ENCODE measurements at regions not wholly inside any gene's neighbourhood (a gene's known extent, or its start where the extent isn't known, plus 50 kb on each side); places are given as distances from the start of the nearest gene placed in this dataset.
"Not testable (repeated sequence)": the region's sequence is repeated elsewhere in the genome, so short reads cannot be mapped to it uniquely, and the experiment has no call there.

GRCh38 chr7:106365252-106366005 is 80.6 kb upstream of the NAMPT start:
- DNase-seq, result no peak
- H3K36me3 ChIP-seq (replicated peaks; ENCODE audit: control insufficient read depth, insufficient read depth, low read length), result no peaks in the 10 kb centered on the region
- no peaks in the 10 kb centered on the region for H3K27me3 ChIP-seq (ENCODE audit: control insufficient read depth, insufficient read depth, low read length)
- H3K4me3 ChIP-seq (ENCODE audit: insufficient read depth, low read depth, low read length), result no peak overlapping the region

GRCh38 chr7:106362507-106362906 is 77.7 kb upstream of the NAMPT start:
- not testable (repeated sequence) for DNase-seq; H3K27me3 ChIP-seq (ENCODE audit: control insufficient read depth, insufficient read depth, low read length); H3K36me3 ChIP-seq (replicated peaks; ENCODE audit: control insufficient read depth, insufficient read depth, low read length); H3K4me3 ChIP-seq (ENCODE audit: insufficient read depth, low read depth, low read length)

- H3K36me3 ChIP-seq (replicated peaks; ENCODE audit: control insufficient read depth, insufficient read depth, low read length), result no peaks in the 10 kb centered on the region
- no peak overlapping the region for H3K4me3 ChIP-seq (ENCODE audit: insufficient read depth, low read depth, low read length)
- H3K27me3 ChIP-seq (ENCODE audit: control insufficient read depth, insufficient read depth, low read length), result no peaks in the 10 kb centered on the region
- no peak for DNase-seq
Measured at GRCh38 chr7:106358103-106358663, 73.4 kb upstream of the NAMPT start.

GRCh38 chr7:106357675-106358074 is 72.9 kb upstream of the NAMPT start:
- Histone ChIP-seq H3K36me3 (replicated peaks; ENCODE audit: control insufficient read depth, insufficient read depth, low read length) (no peaks in the 10 kb centered on the region), H3K4me3 (ENCODE audit: insufficient read depth, low read depth, low read length) (no peak overlapping the region), H3K27me3 (ENCODE audit: control insufficient read depth, insufficient read depth, low read length) (no peaks in the 10 kb centered on the region)
- DNase-seq, result no peak

- Histone ChIP-seq H3K4me3 (ENCODE audit: insufficient read depth, low read depth, low read length) (no peak overlapping the region), H3K36me3 (replicated peaks; ENCODE audit: control insufficient read depth, insufficient read depth, low read length) (no peaks in the 10 kb centered on the region)
Measured at GRCh38 chr7:106354822-106355221, 70.0 kb upstream of the NAMPT start.

GRCh38 chr7:106353944-106354343 is 69.2 kb upstream of the NAMPT start:
- H3K4me3 ChIP-seq (ENCODE audit: insufficient read depth, low read depth, low read length), result no peak overlapping the region
- H3K27me3 ChIP-seq (ENCODE audit: control insufficient read depth, insufficient read depth, low read length), result no peaks in the 10 kb centered on the region
- H3K36me3 ChIP-seq (replicated peaks; ENCODE audit: control insufficient read depth, insufficient read depth, low read length), result no peaks in the 10 kb centered on the region
- no peak for DNase-seq

More at GRCh38 chr7:106354822-106355221, 70.0 kb upstream of the NAMPT start:
- no peak for DNase-seq
- no peaks in the 10 kb centered on the region for H3K27me3 ChIP-seq (ENCODE audit: control insufficient read depth, insufficient read depth, low read length)

GRCh38 chr7:106348231-106348630 is 63.4 kb upstream of the NAMPT start:
- no peak overlapping the region for H3K4me3 ChIP-seq (ENCODE audit: insufficient read depth, low read depth, low read length)
- H3K27me3 ChIP-seq (ENCODE audit: control insufficient read depth, insufficient read depth, low read length), result no peaks in the 10 kb centered on the region
- no peak for DNase-seq
- H3K36me3 ChIP-seq (replicated peaks; ENCODE audit: control insufficient read depth, insufficient read depth, low read length), result no peaks in the 10 kb centered on the region

GRCh38 chr7:106347229-106347833 is 62.5 kb upstream of the NAMPT start:
- Histone ChIP-seq H3K36me3 (replicated peaks; ENCODE audit: control insufficient read depth, insufficient read depth, low read length) (no peaks in the 10 kb centered on the region), H3K4me3 (ENCODE audit: insufficient read depth, low read depth, low read length) (no peak overlapping the region), H3K27me3 (ENCODE audit: control insufficient read depth, insufficient read depth, low read length) (no peaks in the 10 kb centered on the region)
- no peak for DNase-seq

GRCh38 chr7:106346678-106347217 is 62.0 kb upstream of the NAMPT start:
- Histone ChIP-seq H3K4me3 (ENCODE audit: insufficient read depth, low read depth, low read length) (no peak overlapping the region), H3K27me3 (ENCODE audit: control insufficient read depth, insufficient read depth, low read length) (no peaks in the 10 kb centered on the region), H3K36me3 (replicated peaks; ENCODE audit: control insufficient read depth, insufficient read depth, low read length) (no peaks in the 10 kb centered on the region)
- no peak for DNase-seq

- no peak for DNase-seq
- no peaks in the 10 kb centered on the region for H3K27me3 ChIP-seq (ENCODE audit: control insufficient read depth, insufficient read depth, low read length)
- no peak overlapping the region for H3K4me3 ChIP-seq (ENCODE audit: insufficient read depth, low read depth, low read length)
- no peaks in the 10 kb centered on the region for H3K36me3 ChIP-seq (replicated peaks; ENCODE audit: control insufficient read depth, insufficient read depth, low read length)
Measured at GRCh38 chr7:106346167-106346677, 61.4 kb upstream of the NAMPT start.

- H3K27me3 ChIP-seq (ENCODE audit: control insufficient read depth, insufficient read depth, low read length), result no peaks in the 10 kb centered on the region
- no peaks in the 10 kb centered on the region for H3K36me3 ChIP-seq (replicated peaks; ENCODE audit: control insufficient read depth, insufficient read depth, low read length)
- no peak for DNase-seq
- H3K4me3 ChIP-seq (ENCODE audit: insufficient read depth, low read depth, low read length), result no peak overlapping the region
Measured at GRCh38 chr7:106345421-106346166, 60.8 kb upstream of the NAMPT start.

GRCh38 chr7:106344861-106345260 is 60.1 kb upstream of the NAMPT start:
- Histone ChIP-seq H3K36me3 (replicated peaks; ENCODE audit: control insufficient read depth, insufficient read depth, low read length) (no peaks in the 10 kb centered on the region), H3K27me3 (ENCODE audit: control insufficient read depth, insufficient read depth, low read length) (no peaks in the 10 kb centered on the region), H3K4me3 (ENCODE audit: insufficient read depth, low read depth, low read length) (no peak overlapping the region)
- no peak for DNase-seq

- Histone ChIP-seq H3K4me3 (ENCODE audit: insufficient read depth, low read depth, low read length) (no peak overlapping the region), H3K27me3 (ENCODE audit: control insufficient read depth, insufficient read depth, low read length) (no peaks in the 10 kb centered on the region)
Measured at GRCh38 chr7:106344211-106344610, 59.4 kb upstream of the NAMPT start.

GRCh38 chr7:106342049-106342448 is 57.3 kb upstream of the NAMPT start:
- H3K27me3 ChIP-seq (ENCODE audit: control insufficient read depth, insufficient read depth, low read length); H3K36me3 ChIP-seq (replicated peaks; ENCODE audit: control insufficient read depth, insufficient read depth, low read length); H3K4me3 ChIP-seq (ENCODE audit: insufficient read depth, low read depth, low read length); DNase-seq: not testable (repeated sequence)

More at GRCh38 chr7:106344211-106344610, 59.4 kb upstream of the NAMPT start:
- no peak for DNase-seq
- H3K36me3 ChIP-seq (replicated peaks; ENCODE audit: control insufficient read depth, insufficient read depth, low read length), result no peaks in the 10 kb centered on the region
